GM18867 (cell line): ENCODE measurements at regions not wholly inside any gene's neighbourhood (a gene's known extent, or its start where the extent isn't known, plus 50 kb on each side); places are given as distances from the start of the nearest gene placed in this dataset.
"Not testable (repeated sequence)": the region's sequence is repeated elsewhere in the genome, so short reads cannot be mapped to it uniquely, and the experiment has no call there.

Source experiments
- ATAC-seq: cut with Tn5 transposase; IDR thresholded peaks from one replicate; pipeline ENCODE4 v1.9.1; 2021; ENCODE audit warnings: mild to moderate bottlenecking, moderate library complexity; ENCODE audit not compliant: unreplicated experiment

DNA sequence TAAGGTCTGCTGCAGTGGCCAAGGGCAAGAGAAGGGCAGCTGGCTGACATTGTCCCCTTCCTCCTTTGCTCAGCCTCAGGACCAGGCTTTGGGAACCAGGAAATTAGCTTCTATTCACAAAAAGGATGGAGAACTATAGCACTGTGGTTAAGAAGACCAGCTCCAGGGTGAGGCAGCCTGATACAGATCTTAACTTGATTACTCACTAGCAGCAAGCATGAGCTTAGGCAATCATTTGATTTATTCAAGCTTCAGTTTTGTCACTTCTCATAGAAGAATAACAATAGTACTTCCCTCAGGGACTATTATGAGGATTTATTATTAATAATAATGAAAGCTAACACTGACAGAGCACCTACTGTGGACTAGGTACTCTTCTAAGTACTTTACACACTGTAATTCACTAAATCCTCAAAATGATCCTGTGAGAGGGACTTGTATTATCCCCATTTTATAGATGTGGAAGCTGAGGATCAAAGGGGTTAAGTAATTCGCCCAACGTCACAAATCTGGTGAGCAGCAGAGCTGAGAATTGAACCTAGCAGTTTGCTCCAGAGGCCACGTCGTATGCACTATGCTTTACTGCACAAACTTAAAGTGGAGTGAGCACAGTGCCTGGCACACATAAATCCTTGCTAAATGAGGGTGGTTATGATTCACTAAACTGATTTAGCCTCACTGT is 130.4 kb upstream of the PAK3 start:
- ATAC-seq: no peak

DNA sequence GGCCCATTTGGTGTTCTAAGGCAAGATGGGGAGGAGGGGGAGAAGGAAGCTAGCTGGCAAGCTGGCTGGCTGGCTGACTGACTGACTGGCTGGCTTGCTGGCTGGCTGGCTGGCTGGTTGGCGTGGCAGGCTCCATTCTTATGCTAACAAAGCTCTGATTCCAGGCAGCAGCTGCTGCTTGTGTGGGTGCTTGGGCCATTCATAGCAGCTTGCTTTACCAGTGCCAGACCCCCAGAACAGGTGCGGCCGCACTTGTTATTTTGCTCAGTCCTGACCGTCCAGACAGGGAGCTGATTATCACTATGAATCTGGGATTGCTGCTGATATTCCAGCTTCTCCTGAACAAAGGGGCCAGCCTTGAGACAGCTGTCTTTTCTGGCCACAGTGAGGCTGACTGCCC is 131.2 kb upstream of the PAK3 start:
- ATAC-seq: no peak

DNA sequence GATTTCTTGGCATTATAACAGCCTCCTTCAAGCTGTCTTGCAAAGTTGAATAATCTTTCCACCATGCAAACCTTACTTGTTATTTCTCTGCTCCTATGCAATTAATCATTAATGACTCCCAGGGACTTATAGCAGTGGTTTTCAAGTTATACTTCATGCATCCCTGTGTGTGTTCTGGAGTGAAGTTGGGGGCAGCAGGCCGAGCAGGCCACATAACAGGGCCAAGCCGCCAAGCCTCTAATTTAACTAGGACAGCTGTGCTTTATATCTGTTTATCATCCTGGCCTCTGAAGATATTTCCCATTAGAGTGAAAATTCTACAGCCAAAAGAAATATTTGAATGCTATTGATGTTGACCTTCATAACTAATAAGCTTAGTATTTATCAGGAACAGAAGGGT is 133.5 kb upstream of the PAK3 start:
- ATAC-seq: no peak

DNA sequence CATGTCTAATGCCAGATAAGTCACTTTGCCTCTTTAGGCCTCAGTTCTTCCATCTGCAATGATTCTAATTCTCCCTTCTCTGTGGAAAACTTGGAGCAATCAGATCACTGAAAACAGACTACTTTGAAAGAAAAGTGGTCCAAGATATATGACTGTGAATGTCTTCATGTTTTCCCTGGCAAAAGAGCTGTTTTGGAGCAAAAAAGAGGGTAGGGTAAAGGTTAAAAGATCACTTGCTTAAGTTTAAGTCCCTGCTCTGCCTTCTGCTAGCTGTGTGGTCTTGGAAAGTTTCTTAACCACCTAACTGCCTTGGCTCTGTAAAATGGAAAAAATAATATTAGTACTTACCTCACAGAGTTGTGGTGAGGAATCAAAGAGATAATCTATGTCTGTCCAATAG is 140.3 kb upstream of the PAK3 start:
- ATAC-seq: no peak

DNA sequence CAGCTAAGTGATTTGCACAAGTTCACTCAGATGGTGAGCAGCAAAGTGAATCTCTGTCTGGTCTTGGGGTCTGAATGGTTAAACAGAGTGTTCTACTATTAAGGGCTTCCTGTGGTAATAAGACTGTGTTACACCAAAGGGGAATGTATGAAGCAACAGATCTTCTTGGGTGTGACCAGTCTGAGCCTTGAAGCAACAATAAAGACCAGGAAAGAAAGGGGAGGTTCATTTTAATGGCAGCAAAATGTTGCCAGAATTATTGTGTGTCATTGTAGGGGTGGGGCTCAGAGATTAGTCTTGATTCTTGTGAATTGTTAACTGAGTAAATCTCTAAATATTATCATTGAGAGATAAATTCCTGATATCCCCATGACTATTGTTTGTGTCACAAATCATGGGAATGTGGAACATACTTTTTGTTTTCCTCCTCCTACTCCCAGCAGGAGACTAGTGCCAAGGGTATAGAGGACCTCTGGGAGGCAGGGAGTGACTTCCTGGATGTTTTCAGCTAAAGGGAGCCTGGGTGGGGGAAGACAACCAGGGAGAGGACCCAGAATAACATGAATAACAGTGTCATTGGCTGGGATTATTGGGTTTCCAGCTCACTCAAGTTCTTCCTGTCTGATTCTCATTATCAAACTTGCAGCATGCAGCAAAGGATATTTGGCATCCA is 141.4 kb upstream of the PAK3 start:
- ATAC-seq: no peak

DNA sequence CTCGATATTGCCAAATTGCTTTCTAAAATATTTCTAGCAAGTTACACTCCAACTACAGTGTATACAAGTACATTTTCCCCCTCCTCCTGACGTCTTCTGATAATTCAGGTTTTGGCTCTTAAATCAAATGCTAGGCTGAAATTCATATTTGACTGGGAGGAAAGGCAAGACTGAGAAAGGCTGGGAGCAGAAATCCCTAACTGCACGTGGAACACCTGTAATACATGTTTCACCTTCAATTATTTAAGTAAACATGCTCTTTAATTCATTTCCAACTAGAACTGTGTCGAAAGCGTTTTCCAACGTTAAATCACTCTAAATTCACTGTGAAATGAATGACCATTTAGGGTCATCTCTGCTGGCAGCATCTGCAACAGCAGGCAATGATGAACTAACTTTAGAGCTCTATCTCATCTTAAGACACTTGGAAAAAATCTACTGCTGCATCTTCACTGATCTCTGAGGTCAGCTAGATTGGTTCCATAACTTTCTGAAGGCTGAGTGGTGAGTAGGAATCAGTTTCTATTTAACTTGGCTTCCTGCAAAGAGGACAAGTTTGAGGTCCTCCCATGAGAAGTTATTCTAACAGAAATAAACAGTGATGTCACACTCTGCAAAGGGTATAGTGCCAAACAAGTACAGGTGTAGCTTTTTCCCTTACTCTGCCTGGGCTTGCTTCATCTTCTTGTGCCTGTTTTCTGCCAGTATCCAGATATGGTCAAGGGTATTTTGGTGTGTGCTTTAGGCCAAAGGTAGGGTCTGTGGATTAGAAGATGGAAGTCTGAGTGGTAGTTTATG is 144.3 kb upstream of the PAK3 start:
- ATAC-seq: no peak

DNA sequence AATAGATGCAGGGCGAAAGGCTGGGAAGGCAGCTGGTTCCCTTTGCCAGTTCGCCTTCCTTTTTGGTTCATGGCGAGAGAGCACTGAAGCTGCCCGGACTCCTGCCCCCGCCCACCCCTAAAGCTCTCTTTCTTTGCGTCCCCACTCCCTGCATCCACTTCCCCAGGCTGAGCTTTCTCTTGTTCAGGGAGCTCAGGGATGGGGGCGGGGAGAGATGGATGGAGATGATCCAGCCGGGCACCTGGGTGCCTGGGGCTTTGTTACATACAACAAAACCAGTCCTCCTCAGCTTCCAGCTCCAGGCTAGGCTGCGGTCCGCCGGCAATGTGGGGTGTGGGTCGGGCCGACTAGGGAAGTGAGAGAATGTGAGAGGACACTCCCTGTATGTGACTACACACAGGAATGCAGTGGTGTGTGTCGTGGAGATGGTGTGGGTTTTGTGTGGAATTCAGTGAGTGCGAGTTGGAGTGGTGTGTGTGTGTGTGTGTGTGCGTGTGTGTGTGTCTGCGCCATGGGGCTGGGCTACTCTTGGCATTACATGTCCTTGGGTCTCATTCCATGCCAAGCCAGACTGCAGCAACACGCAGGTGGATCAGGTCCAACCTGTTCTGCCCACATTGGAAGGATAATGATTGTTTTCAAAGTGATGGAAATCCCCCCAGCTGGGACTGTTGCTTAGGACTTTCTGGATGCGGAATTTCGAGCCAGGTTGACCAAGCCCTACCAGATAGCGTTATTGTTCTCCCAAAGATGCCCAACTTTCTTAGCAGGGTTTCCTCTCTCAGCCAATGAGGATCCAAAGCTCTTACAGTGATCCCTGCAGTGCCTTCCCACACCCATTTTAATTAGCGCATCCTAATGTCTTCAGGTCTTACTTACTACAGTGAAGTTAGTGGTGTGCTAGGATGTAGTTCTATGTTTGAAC is 149.4 kb upstream of the CHRDL1 start:
- no peak for ATAC-seq

DNA sequence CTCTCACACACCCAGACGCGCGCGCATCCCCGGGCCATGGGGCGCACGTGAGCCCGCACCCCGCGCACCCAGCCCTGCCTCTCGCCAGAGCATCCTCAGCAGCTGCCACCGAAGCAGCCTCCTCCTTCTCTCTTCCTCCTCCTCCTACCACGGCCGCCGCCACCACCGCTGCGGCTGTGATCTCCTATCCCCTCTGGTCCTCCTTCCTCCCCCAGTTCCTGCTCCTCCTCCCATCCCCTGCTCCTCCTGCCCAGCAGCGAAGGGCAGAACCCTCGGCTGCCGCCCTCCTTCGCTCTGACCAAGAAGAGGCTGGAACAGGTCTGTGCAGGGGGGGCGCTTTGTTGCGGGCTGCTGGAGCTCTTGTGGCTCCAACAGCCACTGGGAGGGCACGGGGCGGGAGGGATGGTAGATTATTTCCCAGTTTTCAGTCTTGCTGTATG is 148.7 kb upstream of the CHRDL1 start:
- no peak for ATAC-seq

DNA sequence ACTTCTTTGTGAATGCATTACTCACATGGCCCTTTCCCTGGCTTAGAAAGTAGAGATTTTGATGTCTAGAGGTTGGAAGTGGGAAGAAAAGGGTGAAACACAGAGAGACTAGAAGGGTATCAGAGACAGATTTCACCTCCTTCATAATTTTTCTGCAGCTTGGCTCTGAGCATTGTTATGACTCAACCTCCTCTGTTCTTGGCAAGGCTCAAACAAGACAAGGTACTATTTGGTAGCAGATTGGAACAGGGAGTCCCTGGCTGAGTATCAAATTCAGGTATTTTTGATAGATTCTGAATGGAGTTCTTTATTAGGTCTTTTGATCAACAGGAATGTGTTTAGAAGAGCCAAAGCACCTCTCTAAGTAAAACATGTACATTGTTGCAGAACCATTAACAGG is 146.3 kb upstream of the CHRDL1 start:
- no peak for ATAC-seq

DNA sequence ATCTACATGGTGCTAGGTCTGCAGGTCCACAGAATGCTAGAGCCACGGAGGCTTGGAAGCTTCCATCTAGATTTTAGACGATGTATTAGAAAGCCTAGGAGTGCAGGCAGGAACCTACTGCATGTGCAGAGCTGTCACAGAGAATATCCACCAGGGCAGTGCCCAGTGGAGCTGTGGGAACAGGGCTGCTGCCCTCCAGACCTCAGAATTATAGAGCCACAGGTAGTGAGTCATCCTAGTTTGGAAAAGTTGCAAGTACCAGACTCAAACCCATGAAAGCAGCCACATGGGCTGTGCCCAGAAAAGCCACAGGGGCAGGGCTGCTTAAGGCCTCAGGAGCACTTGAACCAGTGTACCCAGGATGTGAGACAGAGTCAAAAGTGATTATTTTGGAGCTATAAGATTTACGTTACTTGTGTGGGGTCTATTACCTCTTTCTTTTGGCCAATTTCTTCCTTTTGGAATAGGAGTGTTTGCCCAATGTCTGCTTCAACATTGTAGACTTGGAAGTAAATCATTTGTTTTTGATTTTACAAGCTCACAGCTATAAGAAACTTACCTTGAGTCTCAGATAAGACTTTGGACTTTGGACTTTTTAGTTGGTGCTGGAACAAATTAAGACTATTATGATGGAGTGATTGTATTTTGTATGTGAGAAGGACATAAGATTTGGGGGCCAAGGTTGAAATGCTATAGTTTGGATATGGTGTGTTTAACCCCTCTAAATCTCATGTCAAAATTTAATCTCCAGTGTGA is 143.5 kb upstream of the CHRDL1 start:
- no peak for ATAC-seq

DNA sequence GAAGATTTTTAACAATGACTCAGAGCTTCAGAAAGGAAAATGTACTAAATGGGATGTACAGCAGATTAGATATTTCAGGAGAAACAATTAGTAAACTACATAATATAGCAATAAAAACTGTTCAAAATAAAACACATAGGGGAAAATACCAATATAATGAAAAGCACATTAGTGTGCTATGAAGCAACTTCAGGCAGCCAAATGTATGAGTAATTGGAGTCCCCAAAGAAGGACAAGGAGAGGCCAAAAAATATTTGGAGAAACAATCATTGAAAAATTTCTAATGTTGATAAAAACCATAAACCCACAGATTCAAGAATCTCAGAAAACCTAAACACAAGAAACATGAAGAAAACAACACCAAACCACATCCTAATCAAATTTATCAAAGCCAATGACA is 129.3 kb upstream of the CHRDL1 start:
- no peak for ATAC-seq

DNA sequence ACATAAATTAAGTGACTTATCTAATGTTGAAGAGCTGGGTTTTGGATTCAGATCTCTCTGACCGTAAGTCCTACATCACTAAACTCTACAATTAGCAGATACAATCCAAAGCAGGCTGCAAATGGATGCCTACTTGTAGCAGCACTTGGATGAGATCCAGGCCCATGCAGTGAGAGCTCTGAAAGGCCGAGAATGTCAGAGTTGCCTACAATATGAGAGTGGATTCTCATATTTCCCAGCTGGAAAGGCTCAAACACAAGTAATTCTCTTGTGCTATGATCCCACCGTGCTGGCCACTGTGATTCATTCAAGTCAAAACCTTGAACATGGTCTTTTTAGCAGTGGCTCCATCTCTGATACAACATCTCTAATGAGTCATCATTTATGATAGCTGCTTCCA is 125.4 kb upstream of the CHRDL1 start:
- ATAC-seq: no peak

DNA sequence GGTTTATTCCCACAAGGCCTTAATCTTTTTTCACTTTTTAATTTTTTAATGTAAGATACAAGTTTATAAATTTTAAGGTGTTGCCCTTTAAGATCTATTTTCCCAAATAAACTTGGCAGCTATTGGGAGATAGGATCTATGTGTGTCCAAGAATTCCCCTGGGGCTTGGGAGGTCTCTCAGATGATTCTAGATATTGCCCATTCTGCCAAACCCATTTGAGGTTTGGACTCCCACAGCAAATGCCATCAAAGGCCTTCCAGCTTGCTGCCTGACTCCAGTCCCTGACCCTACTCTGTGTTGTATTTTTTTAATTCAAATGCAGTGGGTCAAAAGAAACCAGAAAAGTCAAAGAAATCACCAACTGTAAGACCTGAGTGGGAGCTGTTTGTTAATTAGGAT is 120.0 kb upstream of the CHRDL1 start:
- ATAC-seq: no peak

DNA sequence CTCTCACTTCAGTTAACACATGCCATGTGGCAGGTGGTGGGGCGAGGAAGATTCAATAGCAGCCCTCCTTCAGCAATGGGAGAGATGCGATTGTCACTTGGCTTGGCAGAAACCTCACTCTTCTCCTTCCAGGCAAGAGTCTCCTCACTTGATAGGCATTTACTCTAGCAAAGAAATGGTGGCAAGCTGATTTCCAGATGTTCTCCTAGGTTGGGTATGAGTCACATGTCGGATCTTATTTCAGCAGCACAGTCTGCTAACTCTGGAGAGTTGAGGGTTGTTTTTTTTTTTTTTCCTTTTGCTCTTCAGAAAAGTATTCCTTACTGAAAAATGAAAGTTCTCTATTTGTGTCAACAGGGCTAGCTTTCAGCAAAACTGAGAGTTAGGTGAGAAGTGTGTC is 119.5 kb upstream of the CHRDL1 start:
- ATAC-seq: no peak

DNA sequence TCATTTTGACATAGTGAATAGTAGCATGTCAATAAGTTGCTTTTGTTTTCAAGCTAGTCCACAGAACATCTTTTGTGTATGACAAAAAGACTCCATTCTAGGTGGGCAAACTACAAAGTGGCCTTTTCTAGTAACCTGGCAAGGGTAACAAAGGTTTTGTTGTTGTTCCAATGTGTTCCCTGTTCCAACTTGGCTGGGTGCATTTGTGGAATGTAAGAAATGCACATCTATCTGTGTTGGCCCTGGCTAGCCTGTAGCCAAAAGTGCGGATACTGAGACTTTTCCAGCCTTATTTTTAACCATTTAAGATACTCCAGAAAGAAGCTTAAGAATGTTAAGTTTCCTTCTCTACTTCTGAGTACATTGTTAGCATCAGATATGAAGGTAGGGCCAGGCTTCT is 118.7 kb upstream of the CHRDL1 start:
- ATAC-seq: no peak

DNA sequence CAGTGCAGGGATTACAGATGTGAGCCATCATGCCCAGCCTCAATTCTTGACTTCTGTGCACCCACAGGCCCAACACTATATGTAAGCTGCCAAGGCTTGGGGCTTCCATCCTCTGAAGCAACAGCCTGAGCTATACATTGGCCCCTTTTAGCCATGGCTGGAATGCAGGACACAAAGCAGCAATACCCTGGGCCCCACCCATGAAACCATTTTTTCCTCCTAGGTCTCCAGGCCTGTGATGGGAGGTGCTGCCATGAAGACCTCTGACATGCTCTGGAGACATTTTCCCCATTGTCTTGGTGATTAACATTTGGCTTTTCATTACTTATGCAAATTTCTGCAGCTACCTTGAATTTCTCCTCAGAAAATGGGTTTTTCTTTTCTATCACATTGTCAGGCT is 109.1 kb upstream of the CHRDL1 start:
- ATAC-seq: not testable (repeated sequence)

DNA sequence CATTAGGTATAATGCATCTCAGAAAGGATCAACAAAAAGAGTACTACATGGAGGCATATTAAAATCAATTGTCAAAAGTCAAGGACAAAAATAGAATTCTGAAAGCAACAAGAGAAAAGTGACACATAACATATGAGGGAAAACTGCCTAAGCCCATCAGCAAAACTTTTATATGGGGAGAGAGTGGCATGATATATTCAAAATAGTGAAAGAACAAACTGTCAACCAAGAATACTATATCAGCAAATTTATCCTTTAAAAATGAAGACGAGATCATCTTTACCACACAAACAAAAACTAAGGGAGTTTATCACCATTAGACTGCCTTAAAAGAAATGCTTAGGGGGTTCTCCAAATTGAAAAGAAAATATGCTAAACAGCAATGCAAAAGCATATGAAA is 86.4 kb upstream of the CHRDL1 start:
- ATAC-seq: no peak

DNA sequence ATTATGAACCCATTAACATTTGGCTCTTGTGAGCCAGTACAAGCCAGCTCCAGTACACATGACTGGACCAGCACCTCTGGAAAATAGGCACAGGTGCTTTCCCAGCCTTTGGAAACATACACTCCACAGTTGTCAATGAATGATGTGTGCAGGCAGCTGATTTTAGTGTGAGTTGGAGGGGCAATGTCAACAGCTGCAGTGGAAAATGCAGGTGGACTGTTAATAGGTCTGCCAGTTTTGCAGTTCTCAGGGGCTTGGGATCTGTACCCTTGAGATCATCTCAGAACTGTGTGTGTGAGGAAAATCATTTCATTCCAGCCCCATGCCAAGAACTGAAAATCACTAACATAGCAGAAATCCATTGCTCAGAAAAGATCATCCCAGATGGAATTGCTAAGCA is 81.7 kb upstream of the CHRDL1 start:
- ATAC-seq: no peak

DNA sequence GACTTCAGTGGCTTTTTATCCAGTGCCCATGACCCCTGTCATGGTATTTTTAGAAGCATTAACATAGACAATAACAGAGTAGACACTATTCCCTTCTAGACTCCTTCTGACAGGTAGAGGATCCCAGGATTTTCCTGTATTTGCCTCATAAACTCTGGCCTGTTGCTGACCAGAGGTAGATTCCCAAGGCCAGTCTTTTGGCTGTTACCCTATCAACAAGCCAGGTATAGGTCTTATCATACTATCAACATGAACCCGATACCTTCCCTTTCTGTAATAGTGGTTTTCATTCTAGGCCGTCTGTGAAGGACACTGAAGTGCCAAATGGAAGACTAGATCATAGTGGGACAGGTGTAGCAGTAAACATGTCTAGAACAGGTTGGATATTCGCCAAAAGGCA is 76.2 kb upstream of the CHRDL1 start:
- no peak for ATAC-seq

DNA sequence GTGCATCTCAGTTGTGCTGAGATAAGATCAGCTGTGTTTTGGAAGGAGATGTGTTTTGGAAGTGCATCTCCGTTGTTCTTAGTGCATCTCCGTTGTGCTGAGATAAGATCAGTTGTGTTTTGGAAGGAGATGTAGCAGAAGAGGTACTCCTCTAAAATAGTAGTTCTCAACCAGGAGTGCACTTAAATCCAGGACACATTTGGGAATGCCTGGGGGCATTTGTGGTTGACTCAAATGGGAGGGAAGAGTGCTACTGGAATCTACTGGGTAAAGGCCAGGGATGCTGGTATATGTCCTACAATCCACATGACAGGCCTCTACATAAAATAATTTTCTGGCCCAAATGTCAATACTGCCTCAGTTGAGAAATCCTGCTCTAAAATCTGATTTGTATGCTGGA is 70.8 kb upstream of the CHRDL1 start:
- no peak for ATAC-seq
